Stimulated activated CD4-positive, alpha-beta T cell treated with anti-CD3 and anti-CD28 coated beads, Interleukin-15, amount 100 ng/mL, for 24 hours (primary cell): ENCODE measurements at regions not wholly inside any gene's neighbourhood (a gene's known extent, or its start where the extent isn't known, plus 50 kb on each side); places are given as distances from the start of the nearest gene placed in this dataset.
A peak's percentile ranks its signal among the peaks of the same experiment; 100 is the strongest.

Experiments
- DNase-seq: peaks from one replicate; pipeline ENCODE4 v3.0.0-alpha.2; 2020

- DNase-seq, result no peak
Measured at GRCh38 chr13:99911965-99912566, 59.5 kb downstream of the ZIC5 start.

GRCh38 chr13:99911069-99911964, 60.2 kb downstream of the ZIC5 start:
- DNase-seq, result no peak

- no peak for DNase-seq
Measured at GRCh38 chr13:99909836-99910619, 61.5 kb downstream of the ZIC5 start.

- DNase-seq, result no peak
Measured at GRCh38 chr13:99909097-99909835, 62.3 kb downstream of the ZIC5 start.

- no peak for DNase-seq
Measured at GRCh38 chr13:99908140-99908803, 63.3 kb downstream of the ZIC5 start.

- no peak for DNase-seq
Measured at GRCh38 chr13:99907627-99908026, 63.9 kb downstream of the ZIC5 start.

GRCh38 chr13:99907038-99907437, 64.5 kb downstream of the ZIC5 start:
- DNase-seq, result no peak

GRCh38 chr13:99905814-99906213, 65.8 kb downstream of the ZIC5 start:
- no peak for DNase-seq

GRCh38 chr13:99905224-99905623, 66.3 kb downstream of the ZIC5 start:
- DNase-seq, result no peak

- DNase-seq, result no peak
Measured at GRCh38 chr13:99903140-99903539, 68.4 kb downstream of the ZIC5 start.

GRCh38 chr13:99902657-99903056, 68.9 kb downstream of the ZIC5 start:
- no peak for DNase-seq

GRCh38 chr13:99900960-99901359, 70.6 kb downstream of the ZIC5 start:
- DNase-seq, result no peak

GRCh38 chr13:99898421-99898820, 73.1 kb downstream of the ZIC5 start:
- no peak for DNase-seq

- DNase-seq, result no peak
Measured at GRCh38 chr13:99897076-99897440, 74.5 kb downstream of the ZIC5 start.

GRCh38 chr13:99896369-99897075, 75.0 kb downstream of the ZIC5 start:
- no peak for DNase-seq

GRCh38 chr13:99895444-99896368, 75.9 kb downstream of the ZIC5 start:
- peak; percentile 22 for DNase-seq

- DNase-seq, result no peak
Measured at GRCh38 chr13:99894840-99895443, 76.6 kb downstream of the ZIC5 start.

- DNase-seq, result no peak
Measured at GRCh38 chr13:99894105-99894839, 77.3 kb downstream of the ZIC5 start.

GRCh38 chr13:99893567-99893966, 78.0 kb downstream of the ZIC5 start:
- DNase-seq, result no peak
